Activated B cell treated with CpG ODN at 0.5 μM for 24 hours (primary cell): ENCODE measurements at regions not wholly inside any gene's neighbourhood (a gene's known extent, or its start where the extent isn't known, plus 50 kb on each side); places are given as distances from the start of the nearest gene placed in this dataset.
"Not testable (repeated sequence)": the region's sequence is repeated elsewhere in the genome, so short reads cannot be mapped to it uniquely, and the experiment has no call there.

Experiments used
- ATAC-seq: fragments of 200-7000 bp; cut with Tn5 transposase; one replicate; pipeline ENCODE4 v1.10.0; 2021; ENCODE audit warnings: low read depth, mild to moderate bottlenecking, moderate library complexity
- CTCF ChIA-PET: fragments of 350-600 bp; sonication (Branson Sonifier 250); formaldehyde crosslinking; loops from one replicate; lab custom pipeline; 2021; ENCODE audit warnings: antibody characterized with exemption; lab: Charles Lee
- POLR2A ChIA-PET: fragments of 350-600 bp; sonication (Branson Sonifier 250); formaldehyde crosslinking; loops from one replicate; lab custom pipeline; 2021; ENCODE audit warnings: antibody characterized with exemption; lab: Charles Lee
- DNase-seq: peaks from one replicate; pipeline ENCODE4 v3.0.0; 2022
- H3K27ac Mint-ChIP-seq: one replicate; pipeline ENCODE4 v1.8.0; 2020; ENCODE audit warnings: mixed read lengths
- H3K27me3 Mint-ChIP-seq: one replicate; pipeline ENCODE4 v1.8.0; 2021; ENCODE audit warnings: mixed read lengths
- H3K36me3 Mint-ChIP-seq: one replicate; pipeline ENCODE4 v1.8.0; 2021; ENCODE audit warnings: low read depth, mixed read lengths
- H3K4me1 Mint-ChIP-seq: one replicate; pipeline ENCODE4 v1.8.0; 2021; ENCODE audit warnings: mixed read lengths
- H3K4me3 Mint-ChIP-seq: one replicate; pipeline ENCODE4 v1.8.0; 2020; ENCODE audit warnings: mild to moderate bottlenecking, mixed read lengths
- H3K9me3 Mint-ChIP-seq: one replicate; pipeline ENCODE4 v1.8.0; 2020; ENCODE audit warnings: mixed read lengths
- CTCF ChIP-seq: fragments of 200-600 bp; IDR thresholded peaks from one replicate; pipeline ENCODE4 v1.8.0; 2022; ENCODE audit warnings: antibody characterized with exemption, mild to moderate bottlenecking
- intact Hi-C: fragments of 100-400 bp; cut with micrococcal nuclease; formaldehyde crosslinking; loops from one replicate; pipeline ENCODE4 v1.15.1; 2024

DNA sequence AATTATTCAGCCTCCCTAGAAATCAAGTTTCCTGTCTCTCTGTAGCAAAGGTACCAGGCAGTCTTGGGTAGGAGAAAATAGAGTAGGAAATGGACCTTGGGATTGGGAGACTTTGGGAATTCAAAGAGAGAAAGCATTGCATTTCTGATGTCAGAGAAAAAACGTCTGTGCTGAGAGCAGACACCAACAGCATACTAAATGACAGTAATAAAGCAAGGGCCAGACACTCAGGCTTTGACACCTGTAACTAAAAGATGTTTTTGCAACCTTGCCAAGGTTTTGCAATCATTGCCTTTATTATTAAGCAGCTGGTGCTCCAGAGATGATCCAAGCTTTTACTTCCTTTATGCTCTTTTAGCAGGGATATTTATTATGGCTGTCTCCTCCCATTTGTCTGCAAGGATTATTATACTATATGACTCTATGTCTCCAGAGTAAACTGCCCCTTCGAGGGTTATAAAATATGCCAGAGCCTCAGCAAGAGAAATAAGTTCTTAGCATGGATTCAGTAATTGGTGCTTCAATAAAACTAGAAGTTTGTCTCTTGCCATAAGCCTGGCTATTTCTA, 85.2 kb upstream of the GRAMD1B start:
- no peaks in the 10 kb centered on the region for H3K4me1 Mint-ChIP-seq
- no peak for ATAC-seq
- intact Hi-C loops = no loop called here
- H3K27ac Mint-ChIP-seq = no peak overlapping the region
- ChIA-PET POLR2A (no interaction called here), CTCF (no interaction called here)
- H3K36me3 Mint-ChIP-seq = no peaks in the 10 kb centered on the region
- peaks cover 2% of the 10 kb centered on the region for H3K27me3 Mint-ChIP-seq
- no peak for DNase-seq
- H3K9me3 Mint-ChIP-seq = peaks cover 7% of the 10 kb centered on the region
- TF ChIP-seq CTCF = no peak
- no peak overlapping the region for H3K4me3 Mint-ChIP-seq

DNA sequence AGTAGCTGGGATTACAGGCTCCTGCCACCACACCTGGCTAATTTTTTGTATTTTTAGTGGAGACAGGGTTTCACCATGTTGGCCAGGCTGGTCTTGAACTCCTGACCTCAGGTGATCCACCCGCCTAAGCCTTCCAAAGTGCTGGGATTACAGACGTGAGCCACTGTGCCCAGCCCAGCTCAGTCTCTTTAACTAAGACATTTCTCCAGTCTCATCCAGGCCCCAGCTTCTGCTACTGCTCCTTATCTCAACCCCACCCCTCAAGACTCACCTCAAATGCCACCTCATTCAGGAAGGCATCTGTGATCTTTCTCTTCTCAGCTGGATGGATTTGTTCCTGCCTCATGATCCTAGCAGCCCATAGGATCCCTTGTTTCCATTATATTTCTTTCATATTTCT, 85.9 kb upstream of the GRAMD1B start:
- DNase-seq, H3K36me3 Mint-ChIP-seq, H3K27ac Mint-ChIP-seq, intact Hi-C loops, ATAC-seq, H3K27me3 Mint-ChIP-seq, H3K9me3 Mint-ChIP-seq, POLR2A ChIA-PET, H3K4me1 Mint-ChIP-seq, H3K4me3 Mint-ChIP-seq: not testable (repeated sequence)
- CTCF ChIA-PET = interaction anchor here (0.6 kb wide), 1 partner anchor 449 kb away, joined by 3 read pairs; no protein-coding TSS in a partner anchor

- POLR2A ChIA-PET = no interaction called here
These were observed 90.9 kb upstream of the GRAMD1B start for GRCh38 chr11:123338997-123339752.

GRCh38 chr11:123338266-123338800, 91.7 kb upstream of the GRAMD1B start:
- ChIA-PET POLR2A (no interaction called here), CTCF (no interaction called here)
- Mint-ChIP-seq H3K27me3 (no peaks in the 10 kb centered on the region), H3K9me3 (peaks cover 12% of the 10 kb centered on the region), H3K4me1 (no peaks in the 10 kb centered on the region), H3K4me3 (no peak overlapping the region), H3K36me3 (no peaks in the 10 kb centered on the region), H3K27ac (no peak overlapping the region)
- ATAC-seq (no peak), DNase-seq (no peak)
- TF ChIP-seq CTCF = no peak
- intact Hi-C loops = no loop called here

More at GRCh38 chr11:123338997-123339752, 90.9 kb upstream of the GRAMD1B start:
- no peak for TF ChIP-seq CTCF
- H3K4me1 Mint-ChIP-seq = no peaks in the 10 kb centered on the region
- intact Hi-C loops = no loop called here
- no peaks in the 10 kb centered on the region for H3K36me3 Mint-ChIP-seq
- no peak overlapping the region for H3K4me3 Mint-ChIP-seq
- no peaks in the 10 kb centered on the region for H3K27me3 Mint-ChIP-seq
- ATAC-seq (no peak), DNase-seq (no peak)
- CTCF ChIA-PET = interaction anchor here (0.5 kb wide), 1 partner anchor 237 kb away, joined by 3 read pairs; no protein-coding TSS in a partner anchor
- H3K27ac Mint-ChIP-seq = no peak overlapping the region
- H3K9me3 Mint-ChIP-seq = peaks cover 12% of the 10 kb centered on the region

DNA sequence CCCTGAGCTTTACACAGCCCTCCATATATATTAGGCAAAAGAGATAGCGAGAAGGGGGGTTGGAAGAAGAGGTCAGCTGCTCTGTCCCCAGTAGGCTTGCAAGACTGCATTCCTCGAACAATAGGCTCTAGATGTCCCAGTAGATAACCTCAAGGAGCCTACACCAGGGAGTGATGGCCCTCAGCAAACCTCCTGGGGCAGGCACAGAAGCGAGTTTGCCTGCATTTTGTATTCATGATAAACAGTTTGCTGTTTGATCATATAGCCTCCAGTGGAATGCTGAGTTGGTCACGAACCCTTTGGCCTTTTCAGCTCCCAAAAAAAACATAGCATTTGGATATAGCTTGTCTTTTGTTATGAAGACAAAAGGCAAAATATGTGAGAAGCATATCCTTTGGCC, 95.1 kb upstream of the GRAMD1B start:
- TF ChIP-seq CTCF = no peak
- no peak overlapping the region for H3K27ac Mint-ChIP-seq
- no peaks in the 10 kb centered on the region for H3K36me3 Mint-ChIP-seq
- peaks cover 8% of the 10 kb centered on the region for H3K9me3 Mint-ChIP-seq
- H3K4me1 Mint-ChIP-seq = no peaks in the 10 kb centered on the region
- ATAC-seq (no peak), DNase-seq (no peak)
- intact Hi-C loops = no loop called here
- H3K4me3 Mint-ChIP-seq = no peak overlapping the region
- POLR2A ChIA-PET = no interaction called here
- CTCF ChIA-PET = no interaction called here
- H3K27me3 Mint-ChIP-seq = no peaks in the 10 kb centered on the region

DNA sequence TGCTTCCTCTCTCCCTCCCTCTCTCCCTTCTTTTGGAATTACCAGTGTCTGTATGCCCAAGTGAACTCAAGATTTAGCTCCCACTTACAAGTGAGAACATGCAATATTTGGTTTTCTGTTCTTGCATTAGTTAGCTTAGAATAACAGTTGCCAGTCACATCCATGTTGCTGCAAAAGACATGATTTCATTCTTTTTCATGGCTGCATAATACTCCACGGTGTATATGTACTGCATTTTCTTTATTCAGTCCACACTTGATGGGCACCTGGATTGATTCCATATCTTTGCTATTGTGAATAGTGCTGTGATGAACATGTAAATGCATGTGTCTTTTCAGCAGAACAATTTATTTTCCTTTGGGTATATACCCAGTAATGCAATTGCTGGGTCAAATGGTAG, 97.5 kb upstream of the GRAMD1B start:
- intact Hi-C loops, H3K27ac Mint-ChIP-seq, POLR2A ChIA-PET, H3K9me3 Mint-ChIP-seq, H3K27me3 Mint-ChIP-seq, H3K4me3 Mint-ChIP-seq, CTCF ChIA-PET, H3K4me1 Mint-ChIP-seq, H3K36me3 Mint-ChIP-seq, ATAC-seq, DNase-seq: not testable (repeated sequence)
